ENCODE measurements at regions not wholly inside any gene's neighbourhood (a gene's known extent, or its start where the extent isn't known, plus 50 kb on each side); places are given as distances from the start of the nearest gene placed in this dataset.

GRCh38 chr5:60228676-60229075 lies 335.1 kb upstream of the PDE4D start:
- no TSS peak for BruUV-seq (replicated peaks)
- intact Hi-C loops (cut with micrococcal nuclease; ENCODE audit: unreplicated experiment): no loop called here
- H3K79me2 ChIP-seq (ENCODE audit: low read depth): no peaks in the 10 kb centered on the region
- no peak overlapping the region for H3K4me2 ChIP-seq
- DNase-seq: no peak
- H4K20me1 ChIP-seq (ENCODE audit: insufficient read depth): no peaks in the 10 kb centered on the region
- TF ChIP-seq, protein P1, sequence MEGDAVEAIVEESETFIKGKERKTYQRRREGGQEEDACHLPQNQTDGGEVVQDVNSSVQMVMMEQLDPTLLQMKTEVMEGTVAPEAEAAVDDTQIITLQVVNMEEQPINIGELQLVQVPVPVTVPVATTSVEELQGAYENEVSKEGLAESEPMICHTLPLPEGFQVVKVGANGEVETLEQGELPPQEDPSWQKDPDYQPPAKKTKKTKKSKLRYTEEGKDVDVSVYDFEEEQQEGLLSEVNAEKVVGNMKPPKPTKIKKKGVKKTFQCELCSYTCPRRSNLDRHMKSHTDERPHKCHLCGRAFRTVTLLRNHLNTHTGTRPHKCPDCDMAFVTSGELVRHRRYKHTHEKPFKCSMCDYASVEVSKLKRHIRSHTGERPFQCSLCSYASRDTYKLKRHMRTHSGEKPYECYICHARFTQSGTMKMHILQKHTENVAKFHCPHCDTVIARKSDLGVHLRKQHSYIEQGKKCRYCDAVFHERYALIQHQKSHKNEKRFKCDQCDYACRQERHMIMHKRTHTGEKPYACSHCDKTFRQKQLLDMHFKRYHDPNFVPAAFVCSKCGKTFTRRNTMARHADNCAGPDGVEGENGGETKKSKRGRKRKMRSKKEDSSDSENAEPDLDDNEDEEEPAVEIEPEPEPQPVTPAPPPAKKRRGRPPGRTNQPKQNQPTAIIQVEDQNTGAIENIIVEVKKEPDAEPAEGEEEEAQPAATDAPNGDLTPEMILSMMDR (conservative IDR thresholded peaks at IDR 0.05): no peak
- TF ChIP-seq EZH2 (IDR thresholded peaks at IDR 0.05; ENCODE audit: low read depth): no peak
- H3K9me2 ChIP-seq (ENCODE audit: insufficient read depth): no peaks in the 10 kb centered on the region
- no peaks in the 10 kb centered on the region for H3K27me3 ChIP-seq (ENCODE audit: insufficient read depth, low read depth)
- no peaks in the 10 kb centered on the region for H3F3A ChIP-seq (ENCODE audit: insufficient read depth, low read depth)
- ChIA-PET CTCF (no interaction called here), POLR2A (ENCODE audit: unreplicated experiment) (no interaction called here)
- H3K9me3 ChIP-seq (ENCODE audit: insufficient read depth, low read depth): no peaks in the 10 kb centered on the region
- no peaks in the 10 kb centered on the region for H3K36me3 ChIP-seq (ENCODE audit: low read depth)
- no peaks in the 10 kb centered on the region for H3K4me1 ChIP-seq (replicated peaks; ENCODE audit: insufficient read depth)
- H2AFZ ChIP-seq: no peak overlapping the region
- H3K27ac ChIP-seq: no peak overlapping the region
- no peak overlapping the region for H3K4me3 ChIP-seq

DNA sequence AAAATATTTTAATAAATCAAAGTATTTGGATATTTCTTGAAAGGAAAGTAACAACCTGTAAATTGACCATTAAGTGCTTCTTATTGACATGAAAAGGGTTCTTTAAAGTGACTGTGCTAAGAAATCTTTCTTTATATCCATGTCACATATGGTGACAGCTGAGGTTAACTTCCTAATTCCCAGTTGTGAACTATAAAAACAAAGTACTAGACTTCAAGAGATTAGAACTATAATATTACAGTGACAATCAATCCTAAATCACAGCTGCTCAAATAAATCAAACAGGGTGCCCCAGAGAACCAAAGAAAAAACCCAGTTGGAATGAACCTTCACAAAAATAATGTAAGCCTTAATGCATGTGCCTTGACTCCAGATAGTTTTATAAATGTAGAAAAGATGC lies 332.6 kb upstream of the PDE4D start:
- no peak overlapping the region for H2AFZ ChIP-seq
- H3K27me3 ChIP-seq (ENCODE audit: insufficient read depth, low read depth): no peaks in the 10 kb centered on the region
- no peaks in the 10 kb centered on the region for H3K4me1 ChIP-seq (replicated peaks; ENCODE audit: insufficient read depth)
- no peaks in the 10 kb centered on the region for H3F3A ChIP-seq (ENCODE audit: insufficient read depth, low read depth)
- ChIA-PET POLR2A (ENCODE audit: unreplicated experiment) (no interaction called here), CTCF (no interaction called here)
- H3K4me3 ChIP-seq: no peak overlapping the region
- H3K27ac ChIP-seq: no peak overlapping the region
- H4K20me1 ChIP-seq (ENCODE audit: insufficient read depth): no peaks in the 10 kb centered on the region
- H3K9me3 ChIP-seq (ENCODE audit: insufficient read depth, low read depth): no peaks in the 10 kb centered on the region
- no peak for DNase-seq
- no peaks in the 10 kb centered on the region for H3K79me2 ChIP-seq (ENCODE audit: low read depth)
- TF ChIP-seq, protein P1 (conservative IDR thresholded peaks at IDR 0.05): no peak
- TF ChIP-seq EZH2 (IDR thresholded peaks at IDR 0.05; ENCODE audit: low read depth): no peak
- H3K36me3 ChIP-seq (ENCODE audit: low read depth): no peaks in the 10 kb centered on the region
- H3K4me2 ChIP-seq: no peak overlapping the region
- no peaks in the 10 kb centered on the region for H3K9me2 ChIP-seq (ENCODE audit: insufficient read depth)
- intact Hi-C loops (cut with micrococcal nuclease; ENCODE audit: unreplicated experiment): no loop called here
- no TSS peak for BruUV-seq (replicated peaks)

DNA sequence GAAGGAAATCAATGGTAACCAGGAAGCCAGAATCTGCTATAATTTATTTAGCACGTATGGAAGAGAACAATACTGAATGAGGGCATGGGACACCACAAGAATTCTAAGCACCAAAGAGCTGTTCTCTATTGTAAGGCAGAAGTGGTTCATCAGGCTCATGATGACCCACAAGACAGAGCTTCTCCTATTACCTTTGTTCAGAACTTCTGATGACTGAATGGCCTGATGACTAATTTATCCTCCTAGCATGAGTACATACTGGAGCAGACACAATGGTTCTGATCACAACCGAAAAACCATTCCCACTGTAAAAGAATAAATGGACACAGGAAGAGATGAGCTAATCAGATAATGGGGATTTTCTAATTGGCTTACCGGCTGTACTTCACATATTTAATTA lies 329.8 kb upstream of the PDE4D start:
- Histone ChIP-seq H3K4me2 (no peak overlapping the region), H3F3A (ENCODE audit: insufficient read depth, low read depth) (no peaks in the 10 kb centered on the region), H3K79me2 (ENCODE audit: low read depth) (no peaks in the 10 kb centered on the region), H3K9me2 (ENCODE audit: insufficient read depth) (no peaks in the 10 kb centered on the region), H3K36me3 (ENCODE audit: low read depth) (no peaks in the 10 kb centered on the region), H3K27me3 (ENCODE audit: insufficient read depth, low read depth) (no peaks in the 10 kb centered on the region), H3K27ac (no peak overlapping the region), H3K4me1 (replicated peaks; ENCODE audit: insufficient read depth) (no peaks in the 10 kb centered on the region), H4K20me1 (ENCODE audit: insufficient read depth) (no peaks in the 10 kb centered on the region), H3K9me3 (ENCODE audit: insufficient read depth, low read depth) (no peaks in the 10 kb centered on the region), H3K4me3 (no peak overlapping the region), H2AFZ (no peak overlapping the region)
- intact Hi-C loops (cut with micrococcal nuclease; ENCODE audit: unreplicated experiment): no loop called here
- no peak for DNase-seq
- BruUV-seq (replicated peaks): no TSS peak
- POLR2A ChIA-PET (ENCODE audit: unreplicated experiment): interaction anchor here (0.5 to 0.6 kb wide), 2 partner anchors 17 to 313 kb away, joined by 3 to 4 read pairs; no protein-coding TSS in a partner anchor
- TF ChIP-seq EZH2 (IDR thresholded peaks at IDR 0.05; ENCODE audit: low read depth): no peak
- CTCF ChIA-PET: interaction anchor here (0.8 kb wide), 2 partner anchors 72 to 275 kb away, joined by 3 to 4 read pairs; no protein-coding TSS in a partner anchor

DNA sequence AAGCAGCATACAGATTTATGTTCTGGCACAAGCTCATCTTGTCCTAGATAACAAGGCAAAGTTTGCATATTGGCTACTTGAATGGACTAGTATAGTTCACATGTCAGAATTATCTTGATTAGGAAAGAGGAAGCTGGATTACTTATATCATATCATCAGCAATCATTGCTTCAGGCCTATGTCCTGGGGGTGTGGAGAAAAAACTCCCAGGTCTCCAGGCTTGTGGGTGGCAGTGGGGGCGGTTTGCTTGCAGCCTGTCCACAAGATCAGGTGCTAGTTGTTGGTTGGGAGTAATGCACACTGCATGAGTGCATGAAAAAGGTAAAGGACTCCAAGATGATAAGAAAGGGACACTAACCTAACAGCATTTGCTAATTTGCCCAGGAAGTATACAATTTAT lies 326.4 kb upstream of the PDE4D start:
- no TSS peak for BruUV-seq (replicated peaks)
- H3K9me3 ChIP-seq (ENCODE audit: insufficient read depth, low read depth): no peaks in the 10 kb centered on the region
- no peaks in the 10 kb centered on the region for H3F3A ChIP-seq (ENCODE audit: insufficient read depth, low read depth)
- CTCF ChIA-PET: interaction anchor here (0.6 kb wide), 1 partner anchor 169 kb away, joined by 3 read pairs; no protein-coding TSS in a partner anchor
- no peak overlapping the region for H3K27ac ChIP-seq
- POLR2A ChIA-PET (ENCODE audit: unreplicated experiment): no interaction called here
- intact Hi-C loops (cut with micrococcal nuclease; ENCODE audit: unreplicated experiment): no loop called here
- H3K4me2 ChIP-seq: no peak overlapping the region
- no peaks in the 10 kb centered on the region for H3K27me3 ChIP-seq (ENCODE audit: insufficient read depth, low read depth)
- no peaks in the 10 kb centered on the region for H3K9me2 ChIP-seq (ENCODE audit: insufficient read depth)
- H3K4me1 ChIP-seq (replicated peaks; ENCODE audit: insufficient read depth): no peaks in the 10 kb centered on the region
- H3K79me2 ChIP-seq (ENCODE audit: low read depth): no peaks in the 10 kb centered on the region
- TF ChIP-seq, protein P1 (conservative IDR thresholded peaks at IDR 0.05): no peak
- no peak for TF ChIP-seq EZH2 (IDR thresholded peaks at IDR 0.05; ENCODE audit: low read depth)
- H4K20me1 ChIP-seq (ENCODE audit: insufficient read depth): no peaks in the 10 kb centered on the region
- no peaks in the 10 kb centered on the region for H3K36me3 ChIP-seq (ENCODE audit: low read depth)
- no peak overlapping the region for H3K4me3 ChIP-seq
- DNase-seq: no peak
- no peak overlapping the region for H2AFZ ChIP-seq
